Natural killer cell (primary cell): ENCODE measurements at regions not wholly inside any gene's neighbourhood (a gene's known extent, or its start where the extent isn't known, plus 50 kb on each side); places are given as distances from the start of the nearest gene placed in this dataset.

Experiments used
- ATAC-seq, 3 donors: fragments of 150-1000 bp in 2 of 3; fragments of 200-7000 bp in 1 of 3; cut with Tn5 transposase; 1 replicate in 1 of 3; 2 replicates in 2 of 3; pipeline ENCODE4 v1.10.0; 2021; ENCODE audit warnings: mild to moderate bottlenecking in 2 of 3, moderate library complexity in 2 of 3
- DNase-seq, 2 donors: peaks; one replicate each; pipeline versions ENCODE4 v3.0.0 to v3.0.0-alpha.2; 2013 to 2021; ENCODE audit warnings: mixed read lengths in 1 of 2
- H3K27ac ChIP-seq: one replicate; pipeline ENCODE4 v1.5.1; 2013; ENCODE audit warnings: mild to moderate bottlenecking, low read length
- H3K27me3 ChIP-seq: one replicate; pipeline ENCODE4 v1.6.1; 2013; ENCODE audit warnings: low read length; ENCODE audit not compliant: control insufficient read depth, insufficient read depth
- H3K36me3 ChIP-seq: one replicate; pipeline ENCODE4 v1.6.1; 2013; ENCODE audit warnings: low read length; ENCODE audit not compliant: control insufficient read depth, insufficient read depth
- H3K4me1 ChIP-seq: one replicate; pipeline ENCODE4 v1.6.1; 2013; ENCODE audit warnings: low read length; ENCODE audit not compliant: control insufficient read depth, insufficient read depth
- H3K4me3 ChIP-seq: one replicate; pipeline ENCODE4 v1.5.1; 2013; ENCODE audit warnings: low read length
- H3K9me3 ChIP-seq: one replicate; pipeline ENCODE4 v1.6.1; 2013; ENCODE audit warnings: low read length; ENCODE audit not compliant: control insufficient read depth, insufficient read depth
- H3K27ac Mint-ChIP-seq, 2 donors: one replicate each; pipeline ENCODE4 v1.8.0; 2022; ENCODE audit warnings: mild to moderate bottlenecking in 2 of 2, mixed read lengths in 2 of 2, moderate library complexity in 1 of 2
- H3K27me3 Mint-ChIP-seq, 2 donors: one replicate each; pipeline ENCODE4 v1.8.0; 2022; ENCODE audit warnings: low read depth in 2 of 2, mixed read lengths in 2 of 2
- H3K36me3 Mint-ChIP-seq: one replicate; pipeline ENCODE4 v1.8.0; 2022; ENCODE audit warnings: mixed read lengths
- H3K4me1 Mint-ChIP-seq, 2 donors: one replicate each; pipeline ENCODE4 v1.8.0; 2022; ENCODE audit warnings: mixed read lengths in 2 of 2
- H3K4me3 Mint-ChIP-seq: one replicate; pipeline ENCODE4 v1.8.0; 2022; ENCODE audit warnings: mild to moderate bottlenecking, moderate library complexity, mixed read lengths
- H3K9me3 Mint-ChIP-seq, 2 donors: one replicate each; pipeline ENCODE4 v1.8.0; 2022; ENCODE audit warnings: mixed read lengths in 2 of 2
- WGBS: methylation state at CpG from one replicate; pipeline ENCODE4 v1.1.7; 2013; ENCODE audit warnings: missing lambda C conversion rate; ENCODE audit not compliant: insufficient coverage; 5-methylcytosine and 5-hydroxymethylcytosine counted together
- intact Hi-C: fragments of 100-400 bp; cut with micrococcal nuclease; formaldehyde crosslinking; loops from one replicate; pipeline ENCODE4 v1.14.2; 2022
- TF ChIP-seq, protein P1 (sequence below): fragments of 200-600 bp; IDR thresholded peaks from one replicate; pipeline ENCODE4 v1.8.0; 2022; ENCODE audit warnings: antibody characterized with exemption

DNA sequence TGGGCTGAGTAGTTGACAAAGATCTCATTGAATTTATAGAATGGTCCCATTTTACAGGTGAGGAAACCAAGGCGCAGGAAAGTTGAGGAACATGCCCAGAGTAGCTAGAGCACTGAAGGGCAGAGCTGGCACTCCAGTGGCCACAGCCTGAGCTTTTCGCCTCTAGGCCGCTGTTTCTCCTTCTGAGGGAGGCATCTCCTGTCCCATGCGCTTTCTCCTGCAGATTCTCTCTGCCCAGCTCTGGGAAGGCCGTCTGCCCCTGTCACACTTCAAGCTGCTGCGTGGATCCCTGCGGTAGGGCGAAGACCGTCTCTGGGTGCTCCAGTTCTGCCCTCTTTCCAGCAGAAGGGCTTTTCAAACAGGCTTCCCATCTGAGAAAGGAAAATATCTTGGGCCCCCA is 159.9 kb downstream of the ACTL8 start:
- intact Hi-C loops: no loop called here
- H3K36me3 ChIP-seq: no peaks in the 10 kb centered on the region
- no peak overlapping the region for H3K4me3 ChIP-seq
- no peak overlapping the region for H3K27ac Mint-ChIP-seq
- no peaks in the 10 kb centered on the region for H3K36me3 Mint-ChIP-seq
- TF ChIP-seq, protein P1, sequence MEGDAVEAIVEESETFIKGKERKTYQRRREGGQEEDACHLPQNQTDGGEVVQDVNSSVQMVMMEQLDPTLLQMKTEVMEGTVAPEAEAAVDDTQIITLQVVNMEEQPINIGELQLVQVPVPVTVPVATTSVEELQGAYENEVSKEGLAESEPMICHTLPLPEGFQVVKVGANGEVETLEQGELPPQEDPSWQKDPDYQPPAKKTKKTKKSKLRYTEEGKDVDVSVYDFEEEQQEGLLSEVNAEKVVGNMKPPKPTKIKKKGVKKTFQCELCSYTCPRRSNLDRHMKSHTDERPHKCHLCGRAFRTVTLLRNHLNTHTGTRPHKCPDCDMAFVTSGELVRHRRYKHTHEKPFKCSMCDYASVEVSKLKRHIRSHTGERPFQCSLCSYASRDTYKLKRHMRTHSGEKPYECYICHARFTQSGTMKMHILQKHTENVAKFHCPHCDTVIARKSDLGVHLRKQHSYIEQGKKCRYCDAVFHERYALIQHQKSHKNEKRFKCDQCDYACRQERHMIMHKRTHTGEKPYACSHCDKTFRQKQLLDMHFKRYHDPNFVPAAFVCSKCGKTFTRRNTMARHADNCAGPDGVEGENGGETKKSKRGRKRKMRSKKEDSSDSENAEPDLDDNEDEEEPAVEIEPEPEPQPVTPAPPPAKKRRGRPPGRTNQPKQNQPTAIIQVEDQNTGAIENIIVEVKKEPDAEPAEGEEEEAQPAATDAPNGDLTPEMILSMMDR: no peak
- no peaks in the 10 kb centered on the region for H3K9me3 Mint-ChIP-seq
- H3K4me1 ChIP-seq: no peaks in the 10 kb centered on the region
- H3K4me1 Mint-ChIP-seq: no peaks in the 10 kb centered on the region
- H3K4me3 Mint-ChIP-seq: no peak overlapping the region
- ATAC-seq: no peak
- H3K27me3 ChIP-seq: no peaks in the 10 kb centered on the region
- no peak for DNase-seq
- H3K9me3 ChIP-seq: no peaks in the 10 kb centered on the region
- whole genome bisulfite sequencing: 57% methylated on average over 9 of the region's 9 CpGs
- no peak overlapping the region for H3K27ac ChIP-seq
- H3K27me3 Mint-ChIP-seq: peaks cover 16 to 20% of the 10 kb centered on the region in 2 donors

GRCh38 chr1:17915511-17916197 is 160.5 kb downstream of the ACTL8 start:
- H3K9me3 ChIP-seq: no peaks in the 10 kb centered on the region
- DNase-seq (no peak), ATAC-seq (no peak)
- Mint-ChIP-seq H3K27ac (no peak overlapping the region), H3K27me3 (peaks cover 11 to 14% of the 10 kb centered on the region in 2 donors), H3K4me3 (no peak overlapping the region), H3K36me3 (no peaks in the 10 kb centered on the region), H3K4me1 (no peaks in the 10 kb centered on the region), H3K9me3 (no peaks in the 10 kb centered on the region)
- TF ChIP-seq, protein P1: no peak
- no peak overlapping the region for H3K27ac ChIP-seq
- H3K36me3 ChIP-seq: no peaks in the 10 kb centered on the region
- H3K27me3 ChIP-seq: no peaks in the 10 kb centered on the region
- intact Hi-C loops: no loop called here
- no peak overlapping the region for H3K4me3 ChIP-seq
- H3K4me1 ChIP-seq: no peaks in the 10 kb centered on the region
- WGBS: 20% methylated on average over 7 of the region's 7 CpGs

GRCh38 chr1:17916702-17917101 is 161.6 kb downstream of the ACTL8 start:
- H3K9me3 Mint-ChIP-seq: no peaks in the 10 kb centered on the region
- H3K4me3 ChIP-seq: no peak overlapping the region
- H3K36me3 Mint-ChIP-seq: no peaks in the 10 kb centered on the region
- H3K4me1 ChIP-seq: no peaks in the 10 kb centered on the region
- TF ChIP-seq, protein P1: no peak
- WGBS: 91% methylated on average over 3 of the region's 3 CpGs
- no peak overlapping the region for H3K4me3 Mint-ChIP-seq
- no peak overlapping the region for H3K27ac ChIP-seq
- no peak for ATAC-seq
- intact Hi-C loops: no loop called here
- no peaks in the 10 kb centered on the region for H3K36me3 ChIP-seq
- peaks cover 11 to 14% of the 10 kb centered on the region in 2 donors for H3K27me3 Mint-ChIP-seq
- no peak for DNase-seq
- H3K27me3 ChIP-seq: no peaks in the 10 kb centered on the region
- H3K9me3 ChIP-seq: no peaks in the 10 kb centered on the region
- H3K27ac Mint-ChIP-seq: no peak overlapping the region
- H3K4me1 Mint-ChIP-seq: no peaks in the 10 kb centered on the region
